ENCODE measurements at regions not wholly inside any gene's neighbourhood (a gene's known extent, or its start where the extent isn't known, plus 50 kb on each side); places are given as distances from the start of the nearest gene placed in this dataset.

DNA sequence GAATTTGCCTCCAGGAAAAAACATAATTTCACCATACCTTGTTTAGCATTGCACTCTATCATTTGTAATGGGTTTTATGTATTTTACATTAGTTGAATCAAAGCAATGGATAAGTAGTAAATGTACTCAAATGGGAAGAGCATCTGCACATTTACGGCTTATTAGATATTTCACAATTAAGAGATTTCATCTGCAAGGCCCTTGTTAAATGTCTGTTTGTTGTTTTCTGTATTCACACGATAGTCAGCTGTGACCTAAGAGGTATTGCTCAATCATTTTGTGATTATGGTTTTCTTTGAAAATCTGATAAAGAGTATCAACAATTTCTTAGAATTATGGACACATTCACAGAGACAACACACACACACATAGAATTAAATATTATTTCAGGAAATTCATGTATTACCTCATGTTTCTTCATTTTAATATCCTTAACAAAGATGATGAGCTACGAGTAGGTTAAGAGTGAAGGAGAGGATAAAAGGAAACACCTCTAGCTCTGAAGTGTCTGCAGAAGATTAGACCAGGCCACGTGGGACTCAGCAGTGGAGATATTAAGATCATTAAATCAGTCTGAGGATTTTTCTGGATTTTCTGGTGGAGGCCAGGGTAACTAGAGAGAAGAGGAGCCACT, 121.9 kb upstream of the POU1F1 start:
- H3K27ac ChIP-seq = no peak overlapping the region
- DNase-seq (no peak), ATAC-seq (ENCODE audit: low FRiP score in 2 of 2) (no peak)
- no peaks in the 10 kb centered on the region for H3K27me3 ChIP-seq
- H3K36me3 ChIP-seq = no peaks in the 10 kb centered on the region
- no peaks in the 10 kb centered on the region for H3K4me1 ChIP-seq
- WGBS, 2 donors = 33 to 62% methylated on average over 4 of the region's 4 CpGs
- H3K4me3 ChIP-seq = no peak overlapping the region
- TF ChIP-seq, protein P1, sequence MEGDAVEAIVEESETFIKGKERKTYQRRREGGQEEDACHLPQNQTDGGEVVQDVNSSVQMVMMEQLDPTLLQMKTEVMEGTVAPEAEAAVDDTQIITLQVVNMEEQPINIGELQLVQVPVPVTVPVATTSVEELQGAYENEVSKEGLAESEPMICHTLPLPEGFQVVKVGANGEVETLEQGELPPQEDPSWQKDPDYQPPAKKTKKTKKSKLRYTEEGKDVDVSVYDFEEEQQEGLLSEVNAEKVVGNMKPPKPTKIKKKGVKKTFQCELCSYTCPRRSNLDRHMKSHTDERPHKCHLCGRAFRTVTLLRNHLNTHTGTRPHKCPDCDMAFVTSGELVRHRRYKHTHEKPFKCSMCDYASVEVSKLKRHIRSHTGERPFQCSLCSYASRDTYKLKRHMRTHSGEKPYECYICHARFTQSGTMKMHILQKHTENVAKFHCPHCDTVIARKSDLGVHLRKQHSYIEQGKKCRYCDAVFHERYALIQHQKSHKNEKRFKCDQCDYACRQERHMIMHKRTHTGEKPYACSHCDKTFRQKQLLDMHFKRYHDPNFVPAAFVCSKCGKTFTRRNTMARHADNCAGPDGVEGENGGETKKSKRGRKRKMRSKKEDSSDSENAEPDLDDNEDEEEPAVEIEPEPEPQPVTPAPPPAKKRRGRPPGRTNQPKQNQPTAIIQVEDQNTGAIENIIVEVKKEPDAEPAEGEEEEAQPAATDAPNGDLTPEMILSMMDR (IDR thresholded peaks at IDR 0.05) = no peak
- TF ChIP-seq POLR2AphosphoS5 (IDR thresholded peaks at IDR 0.05) (no peak), POLR2A (IDR thresholded peaks at IDR 0.05) (no peak), EP300 (IDR thresholded peaks at IDR 0.05) (no peak)
- no peaks in the 10 kb centered on the region for H3K9me3 ChIP-seq

DNA sequence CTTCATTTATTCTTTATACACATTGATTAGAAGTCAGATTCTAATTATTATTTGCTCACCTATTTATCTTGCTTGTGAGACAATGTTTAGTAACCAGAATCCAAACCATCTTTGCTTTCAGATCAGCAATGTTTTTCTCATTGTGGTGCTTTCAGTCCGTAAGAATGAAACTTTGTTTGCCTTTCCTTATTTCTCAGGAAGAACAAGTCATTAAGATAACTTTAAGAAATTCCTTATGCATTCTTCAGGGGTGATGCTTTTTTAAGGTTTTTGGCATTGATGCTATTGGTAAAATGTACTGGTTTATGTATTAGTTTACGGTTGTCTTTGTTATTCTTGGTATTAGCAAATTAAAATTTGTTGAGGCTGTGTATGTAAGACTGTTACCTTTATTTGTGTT, 120.8 kb upstream of the POU1F1 start:
- no peaks in the 10 kb centered on the region for H3K27me3 ChIP-seq
- no peaks in the 10 kb centered on the region for H3K4me1 ChIP-seq
- no peak overlapping the region for H3K27ac ChIP-seq
- no peak for DNase-seq
- no peaks in the 10 kb centered on the region for H3K36me3 ChIP-seq
- TF ChIP-seq POLR2A (IDR thresholded peaks at IDR 0.05) (no peak), EP300 (IDR thresholded peaks at IDR 0.05) (no peak), POLR2AphosphoS5 (IDR thresholded peaks at IDR 0.05) (no peak)
- TF ChIP-seq, protein P1 (IDR thresholded peaks at IDR 0.05) = no peak
- H3K4me3 ChIP-seq = no peak overlapping the region
- ATAC-seq (ENCODE audit: low FRiP score in 2 of 2) = no peak
- 67 to 77% methylated on average over 2 of the region's 2 CpGs for WGBS, 2 donors
- H3K9me3 ChIP-seq = no peaks in the 10 kb centered on the region

DNA sequence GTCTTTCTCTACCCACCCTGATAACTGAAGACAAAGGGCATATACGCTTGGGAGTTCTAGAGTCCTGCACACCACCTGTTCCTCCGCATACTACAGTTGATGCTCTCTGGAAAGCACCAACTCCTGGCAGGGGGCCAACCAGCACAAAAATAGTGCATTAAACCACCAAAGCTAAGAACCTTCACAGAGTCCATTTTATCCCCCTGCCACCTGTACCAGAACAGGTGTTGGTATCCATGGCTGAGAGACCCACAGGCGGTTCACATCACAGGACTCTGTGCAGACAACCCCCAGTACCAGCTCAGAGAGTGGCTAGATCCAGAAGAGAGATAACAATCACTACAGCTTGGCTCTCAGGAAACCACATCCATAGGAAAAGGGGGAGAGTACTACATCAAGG, 114.4 kb upstream of the POU1F1 start:
- TF ChIP-seq, protein P1 (IDR thresholded peaks at IDR 0.05) = no peak
- TF ChIP-seq EP300 (IDR thresholded peaks at IDR 0.05) (no peak), POLR2AphosphoS5 (IDR thresholded peaks at IDR 0.05) (no peak), POLR2A (IDR thresholded peaks at IDR 0.05) (no peak)
- WGBS, 2 donors = 89 to 92% methylated on average over 3 of the region's 3 CpGs

DNA sequence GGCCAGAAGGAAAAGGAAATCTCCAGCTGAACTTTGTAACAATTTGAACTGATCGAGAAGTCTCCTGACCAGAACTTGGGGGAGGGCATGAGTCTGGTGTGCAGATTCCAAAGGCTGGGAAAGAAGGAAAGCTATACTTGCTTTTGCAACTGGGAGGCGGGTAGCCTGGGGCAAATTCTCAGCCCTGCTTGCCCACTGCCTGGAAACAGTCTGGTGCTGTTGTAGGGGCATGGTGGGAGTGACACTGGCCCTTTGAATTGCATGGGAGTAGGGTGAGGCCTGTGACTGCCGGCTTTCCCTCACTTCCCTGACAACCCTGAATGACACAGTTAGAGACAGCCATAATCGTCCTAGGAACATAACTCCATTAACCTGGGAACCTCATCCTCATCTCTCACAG, 114.0 kb upstream of the POU1F1 start:
- H3K4me3 ChIP-seq = no peak overlapping the region
- no peaks in the 10 kb centered on the region for H3K36me3 ChIP-seq
- H3K4me1 ChIP-seq = no peaks in the 10 kb centered on the region
- 67 to 76% methylated on average over 4 of the region's 4 CpGs for WGBS, 2 donors
- no peaks in the 10 kb centered on the region for H3K9me3 ChIP-seq
- ATAC-seq (ENCODE audit: low FRiP score in 2 of 2) (no peak), DNase-seq (no peak)
- H3K27me3 ChIP-seq = no peaks in the 10 kb centered on the region
- TF ChIP-seq, protein P1 (IDR thresholded peaks at IDR 0.05) = no peak
- TF ChIP-seq POLR2AphosphoS5 (IDR thresholded peaks at IDR 0.05) (no peak), EP300 (IDR thresholded peaks at IDR 0.05) (no peak), POLR2A (IDR thresholded peaks at IDR 0.05) (no peak)
- H3K27ac ChIP-seq = no peak overlapping the region

More for the DNA sequence above, 114.4 kb upstream of the POU1F1 start:
- Histone ChIP-seq H3K4me1 (no peaks in the 10 kb centered on the region), H3K4me3 (no peak overlapping the region), H3K9me3 (no peaks in the 10 kb centered on the region), H3K27me3 (no peaks in the 10 kb centered on the region), H3K27ac (no peak overlapping the region), H3K36me3 (no peaks in the 10 kb centered on the region)
- DNase-seq (no peak), ATAC-seq (ENCODE audit: low FRiP score in 2 of 2) (no peak)

DNA sequence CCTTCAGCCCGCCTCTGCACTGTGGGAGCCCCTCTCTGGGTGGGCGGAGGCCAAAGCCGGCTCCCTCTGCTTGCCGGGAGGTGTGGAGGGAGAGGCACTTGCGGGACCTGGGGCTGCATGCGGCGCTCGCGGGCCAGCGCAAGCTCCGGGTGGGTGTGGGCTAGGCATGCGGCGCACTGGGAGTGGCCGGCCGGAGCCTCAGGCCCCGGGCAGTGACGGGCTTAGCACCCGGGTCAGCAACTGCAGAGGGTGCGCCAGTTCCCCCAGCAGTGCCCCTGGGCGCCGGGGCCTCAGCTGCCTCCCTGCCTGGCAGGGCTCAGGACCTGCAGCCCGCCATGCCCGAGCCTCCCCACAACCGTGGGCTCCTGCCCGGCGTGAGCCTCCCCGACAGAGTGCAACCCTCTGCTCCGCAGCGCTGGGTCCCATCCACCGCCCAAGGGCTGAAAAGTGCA, 98.9 kb upstream of the POU1F1 start:
- DNase-seq (peak in 1 of 2 donors; percentile 70), ATAC-seq (ENCODE audit: low FRiP score in 2 of 2) (peak in 1 of 2 donors; percentile 34)
- TF ChIP-seq POLR2A (IDR thresholded peaks at IDR 0.05) (no peak), POLR2AphosphoS5 (IDR thresholded peaks at IDR 0.05) (no peak), EP300 (IDR thresholded peaks at IDR 0.05) (no peak)
- TF ChIP-seq, protein P1 (IDR thresholded peaks at IDR 0.05) = no peak
- Histone ChIP-seq H3K27ac (no peak overlapping the region), H3K27me3 (no peaks in the 10 kb centered on the region), H3K4me3 (no peak overlapping the region), H3K4me1 (no peaks in the 10 kb centered on the region), H3K9me3 (peaks cover 0 to 6% (median 0%) of the 10 kb centered on the region in 4 donors), H3K36me3 (no peaks in the 10 kb centered on the region)
- WGBS, 2 donors = 93% methylated on average over 23 of the region's 30 CpGs; no CpG with 5 or more reads in 1 of the 2 donors
